ENCODE measurements at regions not wholly inside any gene's neighbourhood (a gene's known extent, or its start where the extent isn't known, plus 50 kb on each side); places are given as distances from the start of the nearest gene placed in this dataset.
A peak's percentile ranks its signal among the peaks of the same experiment; 100 is the strongest.

DNA sequence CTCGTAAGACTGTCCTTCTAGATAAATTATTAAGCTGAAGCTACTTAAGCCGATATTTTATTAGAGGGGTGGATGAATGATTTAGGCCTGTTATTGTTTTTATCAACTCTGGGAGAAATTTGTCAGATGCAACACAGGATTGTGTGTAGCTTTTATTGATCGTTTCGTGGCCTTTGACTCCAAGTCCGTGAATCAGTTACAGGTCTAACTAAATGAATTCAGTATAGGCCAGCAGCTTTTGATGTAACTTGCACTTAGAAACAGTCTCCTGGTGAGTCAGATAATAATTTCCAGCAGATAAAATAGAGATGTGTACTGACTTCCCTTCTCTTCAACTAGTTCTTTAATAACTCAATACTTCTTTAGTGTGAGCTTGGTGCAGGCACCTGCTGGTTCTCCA lies 341.7 kb upstream of the SMIM30 start:
- no peak for DNase-seq (ENCODE audit: low spot score)

DNA sequence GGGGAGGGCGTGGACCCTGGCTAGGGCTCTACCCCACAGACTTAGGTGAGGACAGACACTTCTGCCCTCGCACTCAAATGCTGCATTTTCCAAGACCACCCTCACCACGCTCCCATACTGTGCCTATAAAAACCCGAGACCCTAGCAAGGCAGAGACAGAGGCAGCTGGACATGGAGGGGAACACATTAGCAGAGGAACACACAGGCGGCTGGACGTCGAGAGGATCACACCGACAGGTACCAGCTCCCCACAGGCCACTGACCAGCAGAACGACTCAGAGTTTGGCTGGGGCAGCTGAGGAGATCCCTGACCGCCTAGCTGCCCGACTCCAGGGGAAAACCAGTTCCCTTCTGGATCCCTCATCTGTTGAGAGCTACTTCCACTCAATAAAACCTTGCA lies 338.2 kb upstream of the SMIM30 start:
- no peak for DNase-seq (ENCODE audit: low spot score)

DNA sequence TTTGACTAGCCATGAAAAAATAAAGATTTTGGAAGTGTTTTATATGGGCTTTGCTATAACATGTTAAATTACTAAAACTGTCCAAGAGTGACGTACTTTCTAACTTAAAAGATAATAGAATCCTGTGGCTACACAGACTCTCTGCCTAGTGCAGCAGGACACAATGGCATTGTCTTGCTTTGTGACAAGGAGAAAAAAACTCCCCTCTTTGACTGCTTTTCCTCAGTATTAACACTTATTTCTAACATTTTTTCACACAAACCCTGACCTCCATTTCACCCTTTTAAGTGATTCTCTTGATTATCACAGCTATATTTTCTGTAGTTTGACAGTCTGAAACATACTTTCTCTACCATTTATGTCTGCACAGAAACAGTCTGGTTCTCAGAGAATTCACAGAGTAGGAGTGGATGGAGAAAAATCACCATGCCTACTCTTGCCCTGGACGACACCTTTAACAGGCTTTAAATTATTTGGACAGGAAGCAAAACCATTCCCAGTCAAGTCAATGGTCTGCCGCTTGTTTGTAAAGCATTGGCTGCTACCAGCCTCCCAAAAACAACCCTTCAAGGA lies 336.3 kb upstream of the SMIM30 start:
- no peak for DNase-seq (ENCODE audit: low spot score)

DNA sequence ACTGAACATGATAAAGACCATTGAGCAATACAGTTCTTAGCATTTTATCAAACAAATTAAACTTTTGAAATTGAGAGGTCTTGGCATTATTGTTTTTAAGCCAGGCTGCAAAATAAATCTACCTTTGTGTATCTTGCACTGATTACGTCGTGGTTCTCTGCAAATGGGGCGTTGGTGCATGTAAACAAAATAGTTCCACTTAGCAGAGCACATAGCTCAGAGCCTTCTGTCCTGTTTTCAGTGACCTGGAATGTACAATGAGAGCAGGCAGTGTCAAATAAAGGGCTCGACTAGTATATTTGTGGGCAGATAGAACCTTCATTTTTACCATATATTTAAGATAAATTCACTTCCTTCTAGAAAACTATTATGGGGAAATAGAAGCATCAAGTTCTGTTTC lies 333.9 kb upstream of the SMIM30 start:
- DNase-seq (ENCODE audit: low spot score) = no peak

DNA sequence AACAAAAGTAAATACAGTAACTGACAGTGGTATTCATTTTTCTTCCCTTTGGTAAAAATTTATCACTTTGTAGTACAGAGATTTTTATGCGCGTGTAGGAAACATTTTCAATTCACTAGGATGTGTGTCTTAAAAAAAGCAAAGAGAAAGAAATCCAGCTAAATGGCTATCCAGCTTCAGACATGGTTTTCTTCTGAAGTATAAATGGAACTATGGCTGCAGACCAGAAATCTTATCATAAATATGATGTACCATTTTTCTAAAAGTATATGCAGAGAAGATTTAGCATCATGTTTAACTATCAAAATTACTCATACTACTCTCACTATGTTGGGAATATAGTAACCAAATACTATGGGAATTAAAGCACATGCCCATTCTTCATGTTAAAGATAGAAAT lies 328.4 kb upstream of the SMIM30 start:
- DNase-seq (ENCODE audit: low spot score) = no peak

DNA sequence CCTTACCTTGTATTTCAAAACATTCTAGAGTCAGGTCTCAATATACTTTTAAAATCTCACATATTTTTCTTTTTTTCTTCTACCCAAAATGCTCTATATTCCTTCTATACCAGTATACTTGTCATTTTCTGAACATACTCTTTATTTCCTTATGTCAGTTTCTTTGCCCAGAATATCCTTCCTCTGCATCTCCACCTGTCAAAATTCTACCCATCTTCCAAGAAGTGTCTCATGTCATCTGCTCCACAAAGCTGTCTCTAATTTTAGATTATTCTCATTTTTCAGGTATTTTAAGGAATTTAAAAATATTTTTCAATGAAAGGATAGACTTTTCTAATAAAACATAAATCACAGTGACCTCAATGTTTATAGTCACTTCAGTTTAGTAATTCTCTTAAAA lies 328.0 kb upstream of the SMIM30 start:
- no peak for DNase-seq (ENCODE audit: low spot score)

DNA sequence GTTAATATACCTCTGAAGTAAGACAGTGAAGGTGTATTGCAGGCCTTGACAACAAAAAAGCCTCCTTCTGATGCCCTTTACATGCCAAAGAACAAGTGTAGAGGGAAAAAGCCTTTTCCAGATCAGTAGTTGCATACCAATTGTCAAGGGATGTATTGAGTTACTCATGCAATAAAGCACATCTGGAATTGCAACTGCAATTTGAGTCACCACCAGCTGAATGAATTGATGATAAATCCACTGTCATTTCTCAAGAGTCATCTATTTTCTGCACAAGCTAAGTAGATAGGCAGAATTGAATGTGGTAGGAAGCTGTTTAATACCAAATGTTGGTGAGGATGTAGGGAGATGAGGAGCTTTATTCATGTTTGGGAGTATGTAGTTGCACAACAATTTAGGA lies 325.9 kb upstream of the SMIM30 start:
- no peak for DNase-seq (ENCODE audit: low spot score)

DNA sequence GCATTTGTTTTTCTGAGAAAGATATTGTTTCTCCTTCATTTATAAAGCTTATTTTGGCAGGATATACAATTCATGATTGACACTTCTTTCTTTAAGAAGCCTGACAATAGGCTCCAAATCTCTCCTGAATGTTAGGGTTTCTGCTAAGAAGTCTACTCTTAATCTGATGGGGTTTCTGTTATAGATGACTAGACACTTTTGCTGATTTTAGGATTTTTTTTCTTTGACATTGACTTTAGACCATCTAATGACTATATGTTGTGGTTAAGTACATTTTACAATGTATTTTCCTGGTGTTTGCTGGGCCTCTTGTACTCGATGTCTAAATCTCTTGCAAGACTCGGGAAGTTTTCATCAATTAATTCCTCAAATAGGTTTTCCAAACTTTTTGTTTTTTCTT lies 321.8 kb upstream of the SMIM30 start:
- DNase-seq (ENCODE audit: low spot score) = no peak

DNA sequence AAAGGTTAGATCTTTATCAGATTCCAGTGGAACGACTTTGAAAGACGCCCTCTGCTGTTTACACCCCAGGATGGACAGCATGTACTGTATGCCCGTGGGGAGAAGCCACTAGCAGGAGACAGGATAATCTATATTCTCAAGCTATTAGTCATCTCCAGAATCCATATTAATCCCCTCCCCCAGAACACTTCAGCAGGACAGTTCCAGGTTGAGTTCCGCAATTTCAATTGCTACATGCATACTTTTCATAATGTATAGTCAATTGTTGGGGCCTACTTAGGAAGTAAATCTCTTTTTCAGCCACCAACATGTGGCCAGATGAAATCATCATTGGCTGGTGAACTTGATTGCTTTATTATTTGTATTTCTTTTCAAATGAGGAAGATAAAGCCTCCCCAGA lies 313.1 kb upstream of the SMIM30 start:
- DNase-seq (ENCODE audit: low spot score) = no peak

DNA sequence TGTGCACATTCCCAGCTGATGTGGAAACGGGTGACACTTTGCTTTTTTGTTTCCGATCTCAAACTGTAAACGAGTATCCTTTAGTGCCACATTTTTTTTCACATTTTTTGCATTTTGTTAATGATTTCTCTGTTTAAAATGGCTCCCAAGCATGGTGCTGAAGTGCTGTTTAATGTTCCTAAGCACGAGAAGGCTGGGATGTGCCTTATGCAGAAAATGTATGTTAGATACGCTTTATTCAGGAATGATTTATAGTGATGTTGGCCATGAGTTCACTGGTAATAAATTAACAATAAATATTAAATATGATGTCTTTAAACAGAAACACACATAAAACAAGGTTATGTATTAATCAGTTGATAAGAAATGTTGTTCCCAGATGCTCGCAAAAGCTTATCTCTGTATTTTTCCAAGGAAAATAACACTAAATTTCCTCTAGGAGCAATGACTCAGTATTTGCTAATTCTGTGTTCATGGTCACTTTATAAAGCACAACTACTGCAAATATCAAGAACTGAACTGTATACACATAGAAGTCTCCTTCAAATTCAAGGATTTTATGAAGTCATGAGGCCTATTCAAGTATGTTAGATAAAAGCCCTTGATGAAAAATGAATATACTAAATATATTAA lies 305.9 kb upstream of the SMIM30 start:
- no peak for DNase-seq (ENCODE audit: low spot score)

DNA sequence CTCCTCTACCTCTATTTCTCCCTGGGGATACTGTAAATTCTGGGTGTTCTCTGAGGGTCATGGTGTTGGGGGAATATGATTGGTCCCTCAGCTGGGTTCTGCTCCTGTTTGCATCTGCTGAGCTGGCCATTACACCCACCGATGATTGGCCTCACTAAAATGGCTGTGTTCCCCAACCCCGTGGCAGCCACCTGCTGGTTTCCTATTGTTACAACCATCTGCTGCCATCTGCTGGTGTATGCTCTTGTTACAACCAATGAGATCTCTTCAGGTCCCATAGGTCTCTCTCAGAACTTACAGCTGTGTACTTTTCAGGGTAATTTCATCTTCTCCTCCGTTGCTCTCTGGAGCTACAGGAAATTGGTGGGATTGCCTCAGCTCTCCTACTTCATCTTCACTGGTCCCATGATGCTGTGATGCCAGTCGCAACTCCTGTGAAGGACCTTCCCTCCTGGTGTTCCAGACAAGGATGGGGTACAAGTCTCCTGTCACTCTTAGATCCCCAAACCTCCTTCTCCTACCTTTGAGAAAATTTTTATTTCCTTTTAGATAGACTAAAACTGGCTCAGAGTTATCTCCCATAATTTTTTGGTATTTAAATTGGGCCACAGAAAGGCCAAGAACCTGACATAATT lies 303.5 kb upstream of the SMIM30 start:
- peak; percentile 80 for DNase-seq (ENCODE audit: low spot score)

DNA sequence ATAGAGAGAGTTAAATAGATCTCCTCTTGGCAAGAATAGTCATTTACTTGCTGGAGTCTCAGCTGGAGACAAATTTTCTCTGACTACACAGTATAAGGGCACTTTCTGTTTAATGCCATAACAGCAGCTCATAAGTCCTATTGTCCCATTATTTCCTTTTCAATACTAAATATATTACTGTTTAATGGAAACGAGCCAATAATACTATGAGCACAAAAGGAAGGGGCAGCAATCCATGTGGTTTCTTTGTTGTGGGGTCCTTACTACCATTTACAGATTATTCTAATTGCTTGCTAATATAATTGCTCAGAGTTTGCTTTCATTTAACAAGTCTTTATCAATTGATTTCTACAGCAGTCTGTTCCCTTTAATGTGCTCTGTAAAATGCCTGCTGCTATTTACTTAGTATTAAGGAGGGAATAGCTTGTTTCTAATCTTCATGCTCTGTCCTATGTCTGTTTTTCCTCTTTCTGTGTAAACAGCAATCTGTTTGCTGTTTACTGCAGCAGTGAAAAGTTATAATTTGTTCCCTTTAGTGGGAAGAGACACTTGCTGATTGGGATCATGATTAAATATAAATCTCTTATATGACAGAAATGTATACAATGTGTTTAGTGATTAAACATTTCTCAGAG lies 296.2 kb upstream of the SMIM30 start:
- DNase-seq (ENCODE audit: low spot score) = no peak

DNA sequence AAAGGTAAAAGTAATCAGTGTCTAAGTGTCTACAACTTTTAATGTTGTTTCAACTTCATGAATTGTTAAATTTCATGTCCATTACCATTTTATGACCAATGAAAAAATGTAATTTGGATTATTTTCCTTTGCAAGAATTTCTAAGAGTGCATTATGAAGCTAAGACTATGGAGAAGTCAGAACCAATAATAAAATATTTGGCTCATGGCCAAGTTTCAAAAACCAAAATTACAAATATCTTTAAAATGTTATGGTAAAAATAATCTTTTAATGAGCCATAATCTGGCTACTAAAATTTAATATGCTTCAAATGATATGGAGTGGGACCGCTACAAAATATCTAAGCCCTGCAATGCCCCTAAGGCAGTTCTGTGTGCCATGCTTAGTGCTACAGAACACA lies 294.1 kb upstream of the SMIM30 start:
- no peak for DNase-seq (ENCODE audit: low spot score)

DNA sequence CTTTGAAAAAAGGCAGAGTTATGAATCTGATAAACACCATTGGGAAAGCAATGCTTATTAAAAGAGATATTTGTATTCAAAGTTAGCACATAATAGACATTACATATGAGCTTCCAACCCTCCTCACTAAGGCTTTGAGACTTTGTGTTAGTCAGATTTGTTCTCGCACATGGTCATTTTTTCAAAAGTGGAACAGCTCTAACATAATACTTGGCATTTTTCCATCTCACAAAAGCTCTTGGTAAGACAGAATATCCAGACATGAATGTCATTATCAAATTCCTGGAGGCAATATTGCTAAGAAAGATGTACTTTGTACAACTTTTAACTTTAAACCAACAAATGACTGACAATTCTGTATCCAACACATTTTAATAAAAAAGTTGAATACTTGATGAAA lies 292.4 kb upstream of the SMIM30 start:
- no peak for DNase-seq (ENCODE audit: low spot score)

DNA sequence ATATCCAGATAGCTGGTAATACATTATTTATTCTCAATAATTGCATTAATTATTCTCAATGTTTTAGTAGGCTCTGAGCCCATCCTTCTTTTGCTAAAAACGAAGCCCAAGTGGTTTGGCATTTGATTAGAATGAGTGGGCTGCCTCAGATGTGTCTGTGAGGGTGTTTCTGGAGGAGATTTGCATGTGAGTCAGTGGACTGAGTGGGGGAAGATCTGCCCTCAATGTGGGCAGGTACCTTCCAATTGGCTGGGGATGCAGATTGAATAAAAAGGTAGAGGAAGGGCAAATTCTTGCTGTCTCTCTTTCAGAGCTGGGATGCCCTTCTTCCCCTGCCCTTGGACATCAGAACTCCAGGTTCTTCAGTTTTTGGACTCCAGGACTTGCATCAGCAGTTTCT lies 290.6 kb upstream of the SMIM30 start:
- DNase-seq (ENCODE audit: low spot score) = no peak

DNA sequence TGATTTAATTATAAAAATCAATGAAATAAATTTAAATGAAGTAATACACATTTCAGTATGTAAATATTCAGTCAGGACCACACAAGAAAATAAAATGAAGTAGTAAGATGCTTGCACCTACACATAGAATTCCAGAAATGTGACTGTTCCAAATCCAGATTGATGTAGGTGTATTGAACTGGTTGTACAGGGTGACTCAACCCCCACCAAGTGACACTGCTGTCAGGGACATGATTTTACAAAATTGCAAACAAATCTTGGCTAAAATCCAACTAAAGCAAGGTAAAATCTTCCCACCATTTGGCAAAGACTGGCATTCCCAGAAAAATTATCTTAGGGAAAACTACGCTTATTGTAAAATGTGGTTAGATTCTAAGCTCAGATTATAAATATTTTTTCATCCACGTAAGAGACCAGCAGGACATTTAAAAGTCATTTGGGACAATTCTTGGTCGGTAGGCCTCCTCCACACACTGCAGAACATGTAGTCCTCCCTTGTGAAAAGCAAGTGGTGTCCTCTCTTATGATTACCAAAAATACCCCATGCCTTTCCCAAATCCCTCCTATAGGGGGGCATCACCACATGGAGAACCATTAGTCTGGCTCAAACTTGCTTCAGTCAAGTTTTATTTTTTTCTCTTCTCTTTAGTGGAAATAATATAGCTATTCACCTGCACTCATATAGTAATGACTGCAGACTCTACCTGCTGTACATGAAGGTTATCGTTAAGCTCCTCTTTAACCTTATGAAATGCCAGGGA lies 287.1 kb upstream of the SMIM30 start:
- no peak for DNase-seq (ENCODE audit: low spot score)

DNA sequence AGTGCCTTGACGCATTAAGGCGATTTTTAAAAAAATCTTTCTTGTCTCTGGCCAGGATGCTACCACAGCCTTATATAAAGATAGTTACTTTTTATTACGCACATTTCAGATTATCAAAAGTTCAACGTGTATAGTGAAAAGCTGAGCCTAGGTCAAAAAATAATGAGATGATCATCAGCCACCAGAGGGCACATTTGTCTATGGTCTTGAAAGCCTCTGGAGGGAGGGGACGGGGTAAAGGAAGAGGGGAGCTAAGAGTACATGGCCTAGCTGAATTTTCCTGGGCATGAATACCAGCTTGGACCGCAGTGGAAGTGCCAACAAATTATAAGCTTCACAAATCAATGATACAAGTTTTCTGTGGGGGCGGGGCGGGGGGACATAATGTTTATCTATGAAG lies 285.9 kb upstream of the SMIM30 start:
- DNase-seq (ENCODE audit: low spot score) = no peak

DNA sequence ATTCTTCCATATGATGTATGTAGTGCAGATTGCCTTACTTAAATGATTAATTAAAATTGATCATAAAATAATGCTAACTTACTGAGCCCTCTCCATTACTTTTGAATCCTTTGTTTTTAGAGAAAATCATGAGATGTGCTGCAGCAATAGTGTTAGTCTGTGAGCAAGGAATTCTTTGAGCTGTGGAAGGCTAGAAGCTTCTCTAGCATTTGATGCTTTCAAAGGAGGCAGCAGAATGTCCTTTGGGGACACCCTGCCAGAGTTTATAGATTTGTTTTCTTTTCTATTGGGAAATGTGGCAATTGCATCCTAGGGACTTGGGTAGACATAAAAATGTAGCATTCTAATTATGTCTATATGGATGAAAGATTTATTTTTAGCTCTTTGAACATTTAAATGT lies 284.1 kb upstream of the SMIM30 start:
- DNase-seq (ENCODE audit: low spot score) = no peak

DNA sequence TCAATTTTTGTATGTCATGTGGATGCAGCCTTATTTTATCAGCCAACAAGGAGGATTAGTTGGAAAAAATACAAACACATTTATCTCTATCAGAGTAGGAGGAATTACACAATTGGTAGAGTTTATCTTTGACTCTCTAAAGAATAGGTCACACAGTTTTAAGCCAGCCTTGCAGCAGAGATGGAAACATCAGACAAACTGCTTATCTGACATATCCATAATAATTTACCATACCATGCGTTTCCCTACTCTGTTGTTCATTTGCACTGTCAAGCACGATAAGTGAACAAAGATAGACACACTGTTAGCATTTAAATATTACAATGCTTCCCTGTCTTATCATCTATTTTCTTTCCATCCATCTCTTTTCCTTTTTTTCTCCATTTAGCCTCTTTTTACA lies 283.7 kb upstream of the SMIM30 start:
- DNase-seq (ENCODE audit: low spot score) = no peak

DNA sequence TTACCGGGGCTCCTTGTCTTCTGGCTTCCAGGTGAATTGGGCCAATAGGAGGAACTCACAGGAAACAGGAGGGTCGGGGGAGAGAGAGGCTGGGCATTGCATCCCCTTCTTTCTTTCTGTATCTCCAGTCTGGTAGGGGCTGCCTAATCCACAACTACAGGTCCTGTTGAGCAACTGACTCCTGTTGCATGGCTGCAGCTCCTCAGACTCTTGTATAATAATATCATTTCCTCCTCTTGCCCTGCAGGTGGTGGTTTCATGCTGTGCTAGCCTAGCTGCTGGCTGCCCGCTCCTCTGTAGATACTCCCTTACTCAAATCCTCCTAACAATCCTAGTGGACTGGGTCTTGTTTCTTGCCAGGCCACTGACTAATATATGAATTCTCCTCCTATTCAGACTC lies 276.5 kb upstream of the SMIM30 start:
- DNase-seq (ENCODE audit: low spot score) = peak; percentile 44

DNA sequence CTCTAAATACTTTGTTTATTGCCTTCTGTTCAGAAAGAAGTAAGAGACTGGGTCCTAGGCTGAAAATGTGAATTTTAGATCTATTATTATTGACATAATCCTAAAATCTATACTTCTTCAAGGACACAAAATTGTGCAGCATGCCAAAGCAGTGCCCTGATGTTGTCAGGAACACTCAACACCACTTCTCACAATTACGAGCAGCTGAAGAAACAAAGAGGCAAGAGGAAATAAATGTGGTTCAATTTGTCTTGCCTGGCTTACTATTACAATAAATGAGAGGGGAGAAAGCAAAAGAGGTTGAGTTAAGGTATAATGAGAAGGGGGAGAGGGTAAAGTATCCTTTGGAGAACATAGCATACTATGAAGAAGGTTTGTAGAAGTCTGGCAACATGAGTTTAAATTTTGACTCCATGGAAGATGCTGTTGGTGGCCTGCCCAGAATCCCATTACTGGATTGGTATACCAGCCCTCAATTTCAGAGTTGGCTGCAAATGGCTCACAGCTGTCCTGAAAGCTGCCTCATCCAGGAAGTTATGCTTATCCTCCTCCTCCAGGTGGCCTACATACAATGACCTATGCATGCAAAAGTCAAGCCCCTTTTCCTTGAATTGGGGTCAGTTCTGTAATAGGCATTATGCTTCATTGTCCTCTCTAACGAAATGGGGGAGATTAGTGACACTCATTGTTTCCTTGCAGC lies 274.6 kb upstream of the SMIM30 start:
- no peak for DNase-seq (ENCODE audit: low spot score)

DNA sequence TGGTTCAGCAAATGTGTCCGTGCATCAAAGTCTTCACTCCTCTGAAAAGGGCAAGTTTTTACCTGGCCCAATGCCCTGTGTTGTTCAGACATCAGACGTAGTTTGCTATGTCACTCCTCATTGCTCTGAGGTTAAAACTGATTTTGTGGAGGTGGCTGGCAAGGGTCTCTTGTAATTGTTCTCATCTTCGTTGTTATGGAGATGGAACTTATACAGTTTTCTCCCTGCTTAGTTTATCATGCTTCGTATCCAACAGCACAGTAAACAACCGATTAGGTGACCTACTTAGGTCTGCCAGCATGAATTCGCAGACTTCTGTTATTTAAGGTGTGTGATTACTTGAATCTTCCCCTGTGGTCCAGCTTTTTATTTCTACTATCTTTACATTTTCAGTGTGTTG lies 274.1 kb upstream of the SMIM30 start:
- DNase-seq (ENCODE audit: low spot score) = no peak

All from ecto neural progenitor cell (in vitro differentiated cells).